Cardiac fibroblast (primary cell): ENCODE measurements at regions not wholly inside any gene's neighbourhood (a gene's known extent, or its start where the extent isn't known, plus 50 kb on each side); places are given as distances from the start of the nearest gene placed in this dataset.
A peak's percentile ranks its signal among the peaks of the same experiment; 100 is the strongest.

Source experiments
- DNase-seq, 2 donors: peaks; one replicate each; pipeline versions ENCODE4 v3.0.0 to v3.0.0-alpha.2; 2010; ENCODE audit warnings: low read depth in 2 of 2
- H3K4me3 ChIP-seq, 2 donors: replicated peaks in 1 of 2; 1 replicate in 1 of 2; 2 replicates in 1 of 2; pipeline ENCODE4 v1.5.1; 2011; ENCODE audit warnings: low read depth in 2 of 2, low read length in 2 of 2, mild to moderate bottlenecking in 2 of 2, moderate library complexity in 1 of 2
- CTCF ChIP-seq: IDR thresholded peaks from one replicate; pipeline ENCODE4 v1.5.1; 2011; ENCODE audit warnings: low read depth, mild to moderate bottlenecking, low read length, inconsistent platforms

GRCh38 chr13:47076500-47076899, 179.6 kb upstream of the HTR2A start:
- DNase-seq = no peak
- no peak overlapping the region for H3K4me3 ChIP-seq
- TF ChIP-seq CTCF = no peak

GRCh38 chr13:47069133-47069532, 172.3 kb upstream of the HTR2A start:
- TF ChIP-seq CTCF = no peak
- no peak overlapping the region for H3K4me3 ChIP-seq
- no peak for DNase-seq

GRCh38 chr13:47067306-47067705, 170.5 kb upstream of the HTR2A start:
- TF ChIP-seq CTCF = no peak
- no peak overlapping the region for H3K4me3 ChIP-seq
- DNase-seq = no peak

GRCh38 chr13:47066226-47066625, 169.4 kb upstream of the HTR2A start:
- DNase-seq = peak; percentile 9 to 38
- H3K4me3 ChIP-seq = no peak overlapping the region
- TF ChIP-seq CTCF = no peak

- DNase-seq = no peak
These were observed 167.5 kb upstream of the HTR2A start for GRCh38 chr13:47064381-47064780.

GRCh38 chr13:47049276-47049989, 152.6 kb upstream of the HTR2A start:
- TF ChIP-seq CTCF = no peak
- H3K4me3 ChIP-seq = no peak overlapping the region
- no peak for DNase-seq

More at GRCh38 chr13:47064381-47064780, 167.5 kb upstream of the HTR2A start:
- TF ChIP-seq CTCF = no peak
- no peak overlapping the region for H3K4me3 ChIP-seq

- no peak for DNase-seq
- H3K4me3 ChIP-seq = no peak overlapping the region
- no peak for TF ChIP-seq CTCF
These were observed 149.9 kb upstream of the HTR2A start for GRCh38 chr13:47046706-47047105.
